GM23338 (cell line): ENCODE measurements at regions not wholly inside any gene's neighbourhood (a gene's known extent, or its start where the extent isn't known, plus 50 kb on each side); places are given as distances from the start of the nearest gene placed in this dataset.

Experiments used
- ATAC-seq: fragments of 200-7000 bp; cut with Tn5 transposase; 3 replicates; pipeline ENCODE4 v1.9.1; 2020
- DNase-seq: peaks from one replicate; pipeline ENCODE4 v3.0.0-alpha.2; 2015; ENCODE audit warnings: low spot score
- H2AFZ ChIP-seq: fragments of 200-600 bp; sonication (generic); 2 replicates; pipeline ENCODE4 v1.8.0; 2016; ENCODE audit warnings: antibody characterized with exemption, mild to moderate bottlenecking, moderate library complexity
- H3F3A ChIP-seq: fragments of 200-600 bp; sonication (generic); replicated peaks from 2 replicates; pipeline ENCODE4 v1.8.0; 2017; ENCODE audit warnings: antibody characterized with exemption, mixed run types, low read depth
- H3K27ac ChIP-seq: fragments of 200-600 bp; sonication (generic); 2 replicates; pipeline ENCODE4 v1.6.1; 2016; ENCODE audit warnings: low read depth
- H3K27me3 ChIP-seq: fragments of 200-600 bp; sonication (generic); 2 replicates; pipeline ENCODE4 v1.8.0; 2016; ENCODE audit warnings: mild to moderate bottlenecking, mixed run types, moderate library complexity; ENCODE audit not compliant: insufficient read depth
- H3K36me3 ChIP-seq: fragments of 200-600 bp; sonication (generic); 2 replicates; pipeline ENCODE4 v1.8.0; 2016; ENCODE audit warnings: mild to moderate bottlenecking; ENCODE audit not compliant: insufficient read depth
- H3K4me1 ChIP-seq: fragments of 200-600 bp; sonication (generic); 2 replicates; pipeline ENCODE4 v1.8.0; 2016; ENCODE audit warnings: mild to moderate bottlenecking, moderate library complexity; ENCODE audit not compliant: insufficient read depth
- H3K4me2 ChIP-seq: fragments of 200-600 bp; sonication (generic); 2 replicates; pipeline ENCODE4 v1.7.1; 2017; ENCODE audit warnings: mixed run types
- H3K4me3 ChIP-seq: fragments of 200-600 bp; sonication (generic); 2 replicates; pipeline ENCODE4 v1.6.1; 2016; ENCODE audit warnings: mixed run types
- H3K79me2 ChIP-seq: fragments of 200-600 bp; sonication (generic); replicated peaks from 2 replicates; pipeline ENCODE4 v1.8.0; 2017; ENCODE audit warnings: mild to moderate bottlenecking; ENCODE audit not compliant: insufficient read depth
- H3K9me2 ChIP-seq: fragments of 200-600 bp; sonication (generic); 2 replicates; pipeline ENCODE4 v1.8.0; 2017; ENCODE audit not compliant: insufficient read depth
- H4K20me1 ChIP-seq: fragments of 200-600 bp; sonication (generic); replicated peaks from 2 replicates; pipeline ENCODE4 v1.8.0; 2017; ENCODE audit warnings: mild to moderate bottlenecking; ENCODE audit not compliant: insufficient read depth
- H3K27ac Mint-ChIP-seq: 2 replicates; pipeline ENCODE4 v1.8.0; 2020; ENCODE audit warnings: inconsistent platforms, mild to moderate bottlenecking, moderate library complexity, mixed read lengths
- H3K27me3 Mint-ChIP-seq: 3 replicates; pipeline ENCODE4 v1.8.0; 2022; ENCODE audit warnings: low read depth, mild to moderate bottlenecking, moderate library complexity, mixed read lengths, inconsistent platforms; ENCODE audit not compliant: insufficient read depth, poor library complexity
- H3K36me3 Mint-ChIP-seq: 3 replicates; pipeline ENCODE4 v1.8.0; 2021; ENCODE audit warnings: low read depth, mild to moderate bottlenecking, inconsistent platforms, moderate library complexity, mixed read lengths
- H3K4me1 Mint-ChIP-seq: 3 replicates; pipeline ENCODE4 v1.8.0; 2020; ENCODE audit warnings: mild to moderate bottlenecking, inconsistent platforms, mixed read lengths
- H3K4me3 Mint-ChIP-seq: 3 replicates; pipeline ENCODE4 v1.8.0; 2021; ENCODE audit warnings: moderate library complexity, mild to moderate bottlenecking, inconsistent platforms, mixed read lengths
- H3K9me3 Mint-ChIP-seq: 3 replicates; pipeline ENCODE4 v1.8.0; 2020; ENCODE audit warnings: moderate library complexity, mild to moderate bottlenecking, inconsistent platforms, mixed read lengths
- CREB1 ChIP-seq: fragments of 250-450 bp; sonication (Bioruptor Pico); IDR thresholded peaks from 2 replicates; pipeline ENCODE4 v1.5.0; 2020; ENCODE audit warnings: low read depth, mild to moderate bottlenecking, moderate library complexity
- EZH2 ChIP-seq: fragments of 200-600 bp; sonication (generic); IDR thresholded peaks from one replicate; pipeline ENCODE4 v1.8.0; 2017; ENCODE audit warnings: antibody characterized with exemption, mild to moderate bottlenecking, low read depth; ENCODE audit not compliant: unreplicated experiment
- EZH2phosphoT487 ChIP-seq: fragments of 200-600 bp; sonication (generic); IDR thresholded peaks from one replicate; pipeline ENCODE4 v1.8.1; 2018; ENCODE audit warnings: antibody characterized with exemption; ENCODE audit not compliant: unreplicated experiment
- JUNB ChIP-seq: IDR thresholded peaks from one replicate; pipeline ENCODE4 v1.6.1; 2016; ENCODE audit warnings: antibody characterized with exemption; ENCODE audit not compliant: unreplicated experiment
- NANOG ChIP-seq: IDR thresholded peaks from 2 replicates; pipeline ENCODE4 v1.6.1; 2016; ENCODE audit warnings: antibody characterized with exemption, borderline replicate concordance
- POLR2AphosphoS5 ChIP-seq: IDR thresholded peaks from 2 replicates; pipeline ENCODE4 v1.6.1; 2016; ENCODE audit warnings: antibody characterized with exemption, low read depth
- ZNF331 ChIP-seq: fragments of 250-450 bp; sonication (Bioruptor Pico); IDR thresholded peaks from 2 replicates; pipeline ENCODE4 v1.5.0; 2020; ENCODE audit warnings: low read depth, mild to moderate bottlenecking, moderate library complexity
- TF ChIP-seq, protein P1 (sequence below), 2 experiments: fragments of 200-600 bp in 1 of 2; sonication (generic) in 1 of 2; conservative IDR thresholded peaks; 2 replicates each; pipeline versions ENCODE4 v1.5.1 to v1.6.1; 2016 to 2017; ENCODE audit warnings: antibody characterized with exemption in 2 of 2, low read depth in 2 of 2, mild to moderate bottlenecking in 2 of 2, moderate library complexity in 1 of 2
- TF ChIP-seq, protein P2 (sequence below): IDR thresholded peaks from 2 replicates; pipeline ENCODE4 v1.6.1; 2016; ENCODE audit warnings: antibody characterized with exemption
- TF ChIP-seq, protein P3 (sequence below): IDR thresholded peaks from one replicate; pipeline ENCODE4 v1.6.1; 2018; ENCODE audit warnings: antibody characterized with exemption; ENCODE audit not compliant: unreplicated experiment
- TF ChIP-seq, protein P4 (sequence below): fragments of 250-450 bp; sonication (Bioruptor Pico); IDR thresholded peaks from 2 replicates; pipeline ENCODE4 v1.5.0; 2020; ENCODE audit warnings: mild to moderate bottlenecking, moderate library complexity

DNA sequence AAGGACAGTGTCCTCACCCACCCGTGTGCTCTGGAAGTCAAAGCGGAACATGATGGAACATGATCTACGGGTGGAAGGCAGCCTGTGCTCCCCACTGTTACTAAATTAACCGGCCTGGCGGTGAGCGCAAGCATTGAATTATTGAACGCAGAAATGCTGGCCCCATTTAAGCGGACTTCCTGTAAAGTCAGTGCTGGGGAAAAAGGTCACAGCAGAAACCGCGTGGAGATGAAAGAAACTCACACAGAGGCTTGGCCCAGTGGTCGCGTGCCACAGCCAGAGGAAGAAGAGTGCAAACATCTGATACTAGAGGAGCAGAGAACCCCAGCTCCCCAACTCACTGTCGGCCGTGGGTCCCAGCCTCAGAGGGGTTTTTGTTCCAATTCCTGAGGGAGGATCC, 321.2 kb downstream of the ADGRD1 start:
- no peaks in the 10 kb centered on the region for H3K36me3 Mint-ChIP-seq
- Histone ChIP-seq H2AFZ (no peak overlapping the region), H3K79me2 (no peaks in the 10 kb centered on the region), H3K36me3 (no peaks in the 10 kb centered on the region), H4K20me1 (no peaks in the 10 kb centered on the region), H3K27ac (no peak overlapping the region), H3K4me1 (no peaks in the 10 kb centered on the region), H3K4me3 (no peak overlapping the region), H3F3A (no peaks in the 10 kb centered on the region), H3K4me2 (no peak overlapping the region), H3K9me2 (no peaks in the 10 kb centered on the region), H3K27me3 (no peaks in the 10 kb centered on the region)
- H3K27me3 Mint-ChIP-seq: peaks cover 2% of the 10 kb centered on the region
- no peak overlapping the region for H3K4me3 Mint-ChIP-seq
- no peaks in the 10 kb centered on the region for H3K9me3 Mint-ChIP-seq
- no peak overlapping the region for H3K27ac Mint-ChIP-seq
- no peak for DNase-seq
- TF ChIP-seq, protein P1, sequence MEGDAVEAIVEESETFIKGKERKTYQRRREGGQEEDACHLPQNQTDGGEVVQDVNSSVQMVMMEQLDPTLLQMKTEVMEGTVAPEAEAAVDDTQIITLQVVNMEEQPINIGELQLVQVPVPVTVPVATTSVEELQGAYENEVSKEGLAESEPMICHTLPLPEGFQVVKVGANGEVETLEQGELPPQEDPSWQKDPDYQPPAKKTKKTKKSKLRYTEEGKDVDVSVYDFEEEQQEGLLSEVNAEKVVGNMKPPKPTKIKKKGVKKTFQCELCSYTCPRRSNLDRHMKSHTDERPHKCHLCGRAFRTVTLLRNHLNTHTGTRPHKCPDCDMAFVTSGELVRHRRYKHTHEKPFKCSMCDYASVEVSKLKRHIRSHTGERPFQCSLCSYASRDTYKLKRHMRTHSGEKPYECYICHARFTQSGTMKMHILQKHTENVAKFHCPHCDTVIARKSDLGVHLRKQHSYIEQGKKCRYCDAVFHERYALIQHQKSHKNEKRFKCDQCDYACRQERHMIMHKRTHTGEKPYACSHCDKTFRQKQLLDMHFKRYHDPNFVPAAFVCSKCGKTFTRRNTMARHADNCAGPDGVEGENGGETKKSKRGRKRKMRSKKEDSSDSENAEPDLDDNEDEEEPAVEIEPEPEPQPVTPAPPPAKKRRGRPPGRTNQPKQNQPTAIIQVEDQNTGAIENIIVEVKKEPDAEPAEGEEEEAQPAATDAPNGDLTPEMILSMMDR (conservative IDR thresholded peaks at IDR 0.05; ENCODE audit: low read depth in 2 of 2): no peak
- TF ChIP-seq NANOG: no peak
- TF ChIP-seq POLR2AphosphoS5: no peak
- TF ChIP-seq, protein P2, sequence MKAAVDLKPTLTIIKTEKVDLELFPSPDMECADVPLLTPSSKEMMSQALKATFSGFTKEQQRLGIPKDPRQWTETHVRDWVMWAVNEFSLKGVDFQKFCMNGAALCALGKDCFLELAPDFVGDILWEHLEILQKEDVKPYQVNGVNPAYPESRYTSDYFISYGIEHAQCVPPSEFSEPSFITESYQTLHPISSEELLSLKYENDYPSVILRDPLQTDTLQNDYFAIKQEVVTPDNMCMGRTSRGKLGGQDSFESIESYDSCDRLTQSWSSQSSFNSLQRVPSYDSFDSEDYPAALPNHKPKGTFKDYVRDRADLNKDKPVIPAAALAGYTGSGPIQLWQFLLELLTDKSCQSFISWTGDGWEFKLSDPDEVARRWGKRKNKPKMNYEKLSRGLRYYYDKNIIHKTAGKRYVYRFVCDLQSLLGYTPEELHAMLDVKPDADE: no peak
- TF ChIP-seq EZH2phosphoT487: no peak
- no peak for TF ChIP-seq CREB1 (CRISPR knock-in tag)
- TF ChIP-seq, protein P3, sequence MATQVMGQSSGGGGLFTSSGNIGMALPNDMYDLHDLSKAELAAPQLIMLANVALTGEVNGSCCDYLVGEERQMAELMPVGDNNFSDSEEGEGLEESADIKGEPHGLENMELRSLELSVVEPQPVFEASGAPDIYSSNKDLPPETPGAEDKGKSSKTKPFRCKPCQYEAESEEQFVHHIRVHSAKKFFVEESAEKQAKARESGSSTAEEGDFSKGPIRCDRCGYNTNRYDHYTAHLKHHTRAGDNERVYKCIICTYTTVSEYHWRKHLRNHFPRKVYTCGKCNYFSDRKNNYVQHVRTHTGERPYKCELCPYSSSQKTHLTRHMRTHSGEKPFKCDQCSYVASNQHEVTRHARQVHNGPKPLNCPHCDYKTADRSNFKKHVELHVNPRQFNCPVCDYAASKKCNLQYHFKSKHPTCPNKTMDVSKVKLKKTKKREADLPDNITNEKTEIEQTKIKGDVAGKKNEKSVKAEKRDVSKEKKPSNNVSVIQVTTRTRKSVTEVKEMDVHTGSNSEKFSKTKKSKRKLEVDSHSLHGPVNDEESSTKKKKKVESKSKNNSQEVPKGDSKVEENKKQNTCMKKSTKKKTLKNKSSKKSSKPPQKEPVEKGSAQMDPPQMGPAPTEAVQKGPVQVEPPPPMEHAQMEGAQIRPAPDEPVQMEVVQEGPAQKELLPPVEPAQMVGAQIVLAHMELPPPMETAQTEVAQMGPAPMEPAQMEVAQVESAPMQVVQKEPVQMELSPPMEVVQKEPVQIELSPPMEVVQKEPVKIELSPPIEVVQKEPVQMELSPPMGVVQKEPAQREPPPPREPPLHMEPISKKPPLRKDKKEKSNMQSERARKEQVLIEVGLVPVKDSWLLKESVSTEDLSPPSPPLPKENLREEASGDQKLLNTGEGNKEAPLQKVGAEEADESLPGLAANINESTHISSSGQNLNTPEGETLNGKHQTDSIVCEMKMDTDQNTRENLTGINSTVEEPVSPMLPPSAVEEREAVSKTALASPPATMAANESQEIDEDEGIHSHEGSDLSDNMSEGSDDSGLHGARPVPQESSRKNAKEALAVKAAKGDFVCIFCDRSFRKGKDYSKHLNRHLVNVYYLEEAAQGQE: no peak
- TF ChIP-seq EZH2: no peak
- TF ChIP-seq JUNB: no peak
- TF ChIP-seq, protein P4, sequence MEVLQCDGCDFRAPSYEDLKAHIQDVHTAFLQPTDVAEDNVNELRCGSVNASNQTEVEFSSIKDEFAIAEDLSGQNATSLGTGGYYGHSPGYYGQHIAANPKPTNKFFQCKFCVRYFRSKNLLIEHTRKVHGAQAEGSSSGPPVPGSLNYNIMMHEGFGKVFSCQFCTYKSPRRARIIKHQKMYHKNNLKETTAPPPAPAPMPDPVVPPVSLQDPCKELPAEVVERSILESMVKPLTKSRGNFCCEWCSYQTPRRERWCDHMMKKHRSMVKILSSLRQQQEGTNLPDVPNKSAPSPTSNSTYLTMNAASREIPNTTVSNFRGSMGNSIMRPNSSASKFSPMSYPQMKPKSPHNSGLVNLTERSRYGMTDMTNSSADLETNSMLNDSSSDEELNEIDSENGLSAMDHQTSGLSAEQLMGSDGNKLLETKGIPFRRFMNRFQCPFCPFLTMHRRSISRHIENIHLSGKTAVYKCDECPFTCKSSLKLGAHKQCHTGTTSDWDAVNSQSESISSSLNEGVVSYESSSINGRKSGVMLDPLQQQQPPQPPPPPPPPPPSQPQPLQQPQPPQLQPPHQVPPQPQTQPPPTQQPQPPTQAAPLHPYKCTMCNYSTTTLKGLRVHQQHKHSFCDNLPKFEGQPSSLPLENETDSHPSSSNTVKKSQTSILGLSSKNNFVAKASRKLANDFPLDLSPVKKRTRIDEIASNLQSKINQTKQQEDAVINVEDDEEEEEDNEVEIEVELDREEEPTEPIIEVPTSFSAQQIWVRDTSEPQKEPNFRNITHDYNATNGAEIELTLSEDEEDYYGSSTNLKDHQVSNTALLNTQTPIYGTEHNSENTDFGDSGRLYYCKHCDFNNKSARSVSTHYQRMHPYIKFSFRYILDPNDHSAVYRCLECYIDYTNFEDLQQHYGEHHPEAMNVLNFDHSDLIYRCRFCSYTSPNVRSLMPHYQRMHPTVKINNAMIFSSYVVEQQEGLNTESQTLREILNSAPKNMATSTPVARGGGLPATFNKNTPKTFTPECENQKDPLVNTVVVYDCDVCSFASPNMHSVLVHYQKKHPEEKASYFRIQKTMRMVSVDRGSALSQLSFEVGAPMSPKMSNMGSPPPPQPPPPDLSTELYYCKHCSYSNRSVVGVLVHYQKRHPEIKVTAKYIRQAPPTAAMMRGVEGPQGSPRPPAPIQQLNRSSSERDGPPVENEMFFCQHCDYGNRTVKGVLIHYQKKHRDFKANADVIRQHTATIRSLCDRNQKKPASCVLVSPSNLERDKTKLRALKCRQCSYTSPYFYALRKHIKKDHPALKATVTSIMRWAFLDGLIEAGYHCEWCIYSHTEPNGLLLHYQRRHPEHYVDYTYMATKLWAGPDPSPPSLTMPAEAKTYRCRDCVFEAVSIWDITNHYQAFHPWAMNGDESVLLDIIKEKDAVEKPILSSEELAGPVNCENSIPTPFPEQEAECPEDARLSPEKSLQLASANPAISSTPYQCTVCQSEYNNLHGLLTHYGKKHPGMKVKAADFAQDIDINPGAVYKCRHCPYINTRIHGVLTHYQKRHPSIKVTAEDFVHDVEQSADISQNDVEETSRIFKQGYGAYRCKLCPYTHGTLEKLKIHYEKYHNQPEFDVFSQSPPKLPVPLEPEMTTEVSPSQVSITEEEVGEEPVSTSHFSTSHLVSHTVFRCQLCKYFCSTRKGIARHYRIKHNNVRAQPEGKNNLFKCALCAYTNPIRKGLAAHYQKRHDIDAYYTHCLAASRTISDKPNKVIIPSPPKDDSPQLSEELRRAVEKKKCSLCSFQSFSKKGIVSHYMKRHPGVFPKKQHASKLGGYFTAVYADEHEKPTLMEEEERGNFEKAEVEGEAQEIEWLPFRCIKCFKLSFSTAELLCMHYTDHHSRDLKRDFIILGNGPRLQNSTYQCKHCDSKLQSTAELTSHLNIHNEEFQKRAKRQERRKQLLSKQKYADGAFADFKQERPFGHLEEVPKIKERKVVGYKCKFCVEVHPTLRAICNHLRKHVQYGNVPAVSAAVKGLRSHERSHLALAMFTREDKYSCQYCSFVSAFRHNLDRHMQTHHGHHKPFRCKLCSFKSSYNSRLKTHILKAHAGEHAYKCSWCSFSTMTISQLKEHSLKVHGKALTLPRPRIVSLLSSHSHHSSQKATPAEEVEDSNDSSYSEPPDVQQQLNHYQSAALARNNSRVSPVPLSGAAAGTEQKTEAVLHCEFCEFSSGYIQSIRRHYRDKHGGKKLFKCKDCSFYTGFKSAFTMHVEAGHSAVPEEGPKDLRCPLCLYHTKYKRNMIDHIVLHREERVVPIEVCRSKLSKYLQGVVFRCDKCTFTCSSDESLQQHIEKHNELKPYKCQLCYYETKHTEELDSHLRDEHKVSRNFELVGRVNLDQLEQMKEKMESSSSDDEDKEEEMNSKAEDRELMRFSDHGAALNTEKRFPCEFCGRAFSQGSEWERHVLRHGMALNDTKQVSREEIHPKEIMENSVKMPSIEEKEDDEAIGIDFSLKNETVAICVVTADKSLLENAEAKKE (CRISPR knock-in tag): no peak
- TF ChIP-seq ZNF331 (CRISPR knock-in tag): no peak
- no peak for ATAC-seq
- peaks cover 9% of the 10 kb centered on the region for H3K4me1 Mint-ChIP-seq
